Activated naive CD8-positive, alpha-beta T cell treated with anti-CD3 and anti-CD28 coated beads, Interleukin-2, amount 10 ng/mL, durations not matched to agents 7 days and 5 days (primary cell): ENCODE measurements at regions not wholly inside any gene's neighbourhood (a gene's known extent, or its start where the extent isn't known, plus 50 kb on each side); places are given as distances from the start of the nearest gene placed in this dataset.
"Not testable (repeated sequence)": the region's sequence is repeated elsewhere in the genome, so short reads cannot be mapped to it uniquely, and the experiment has no call there.

ENCODE experiments used
- ATAC-seq: fragments of 150-1000 bp; cut with Tn5 transposase; one replicate; pipeline ENCODE4 v1.10.0; 2021; ENCODE audit warnings: low read depth, moderate library complexity
- POLR2A ChIA-PET: fragments of 350-600 bp; sonication (Branson Sonifier 250); formaldehyde crosslinking; loops from one replicate; lab custom pipeline; 2021; ENCODE audit warnings: antibody characterized with exemption; lab: Charles Lee
- DNase-seq: peaks from one replicate; pipeline ENCODE4 v3.0.0; 2021
- H3K27ac Mint-ChIP-seq: one replicate; pipeline ENCODE4 v1.8.0; 2022; ENCODE audit warnings: mild to moderate bottlenecking, mixed read lengths
- H3K27me3 Mint-ChIP-seq: one replicate; pipeline ENCODE4 v1.8.0; 2022; ENCODE audit warnings: mild to moderate bottlenecking, moderate library complexity, mixed read lengths
- H3K36me3 Mint-ChIP-seq: one replicate; pipeline ENCODE4 v1.8.0; 2021; ENCODE audit warnings: mild to moderate bottlenecking, mixed read lengths
- H3K4me1 Mint-ChIP-seq: one replicate; pipeline ENCODE4 v1.8.0; 2021; ENCODE audit warnings: mixed read lengths
- H3K4me3 Mint-ChIP-seq: one replicate; pipeline ENCODE4 v1.8.0; 2022; ENCODE audit warnings: mild to moderate bottlenecking, moderate library complexity, mixed read lengths
- H3K9me3 Mint-ChIP-seq: one replicate; pipeline ENCODE4 v1.8.0; 2021; ENCODE audit warnings: mixed read lengths

- peak overlapping the region; percentile 25 for H3K4me3 Mint-ChIP-seq
- H3K4me1 Mint-ChIP-seq, H3K27me3 Mint-ChIP-seq, H3K27ac Mint-ChIP-seq, POLR2A ChIA-PET, ATAC-seq, H3K9me3 Mint-ChIP-seq, H3K36me3 Mint-ChIP-seq: not testable (repeated sequence)
- DNase-seq, result peak; percentile 59
Observed at GRCh38 chr1:181247-182216, 269.9 kb downstream of the OR4F29 start.

DNA sequence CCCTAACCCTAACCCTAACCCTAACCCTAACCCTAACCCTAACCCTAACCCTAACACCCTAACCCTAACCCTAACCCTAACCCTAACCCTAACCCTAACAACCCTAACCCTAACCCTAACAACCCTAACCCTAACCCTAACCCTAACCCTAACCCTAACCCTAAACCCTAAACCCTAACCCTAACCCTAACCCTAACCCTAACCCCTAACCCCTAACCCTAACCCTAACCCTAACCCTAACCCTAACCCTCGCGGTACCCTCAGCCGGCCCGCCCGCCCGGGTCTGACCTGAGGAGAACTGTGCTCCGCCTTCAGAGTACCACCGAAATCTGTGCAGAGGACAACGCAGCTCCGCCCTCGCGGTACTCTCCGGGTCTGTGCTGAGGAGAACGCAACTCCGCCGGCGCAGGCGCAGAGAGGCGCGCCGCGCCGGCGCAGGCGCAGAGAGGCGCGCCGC lies 270.7 kb downstream of the OR4F29 start:
- peak; percentile 38 for DNase-seq
- H3K36me3 Mint-ChIP-seq, H3K4me3 Mint-ChIP-seq, ATAC-seq, H3K27ac Mint-ChIP-seq, POLR2A ChIA-PET, H3K9me3 Mint-ChIP-seq, H3K27me3 Mint-ChIP-seq, H3K4me1 Mint-ChIP-seq: not testable (repeated sequence)

GRCh38 chr1:138842-139241 lies 312.6 kb downstream of the OR4F29 start:
- ATAC-seq, H3K4me3 Mint-ChIP-seq, H3K27me3 Mint-ChIP-seq, H3K27ac Mint-ChIP-seq, H3K36me3 Mint-ChIP-seq, H3K4me1 Mint-ChIP-seq, H3K9me3 Mint-ChIP-seq, DNase-seq, POLR2A ChIA-PET: not testable (repeated sequence)

DNA sequence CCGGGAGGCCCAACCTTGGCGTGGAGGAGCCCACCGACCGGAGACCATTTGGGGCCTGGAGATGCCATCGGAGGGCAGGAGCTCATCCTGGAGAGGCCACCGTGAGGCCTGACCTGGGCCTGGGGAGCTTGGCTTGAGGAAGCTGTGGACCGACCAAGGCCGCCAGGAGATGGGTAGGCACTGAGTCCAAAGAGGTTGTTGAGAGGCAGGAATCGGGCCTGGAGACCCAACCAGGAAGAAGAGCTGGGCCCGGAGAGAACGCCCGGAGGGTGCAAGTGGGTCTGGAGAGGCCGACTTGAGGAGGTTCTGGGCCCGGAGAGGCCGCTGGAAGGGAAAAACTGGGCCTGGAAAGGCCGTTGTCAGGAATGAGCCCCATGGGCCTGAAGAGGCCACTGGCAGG lies 313.8 kb downstream of the OR4F29 start:
- H3K36me3 Mint-ChIP-seq, H3K27me3 Mint-ChIP-seq, H3K4me1 Mint-ChIP-seq, ATAC-seq, H3K9me3 Mint-ChIP-seq, POLR2A ChIA-PET, H3K27ac Mint-ChIP-seq, H3K4me3 Mint-ChIP-seq: not testable (repeated sequence)
- DNase-seq, result peak; percentile 10

- POLR2A ChIA-PET, H3K4me3 Mint-ChIP-seq, H3K4me1 Mint-ChIP-seq, H3K27me3 Mint-ChIP-seq, H3K36me3 Mint-ChIP-seq, ATAC-seq, H3K9me3 Mint-ChIP-seq, H3K27ac Mint-ChIP-seq, DNase-seq: not testable (repeated sequence)
Observed at GRCh38 chr1:136344-136932, 315.0 kb downstream of the OR4F29 start.

GRCh38 chr1:134936-135335 lies 316.5 kb downstream of the OR4F29 start:
- H3K27ac Mint-ChIP-seq, H3K4me3 Mint-ChIP-seq, ATAC-seq, H3K9me3 Mint-ChIP-seq, DNase-seq, POLR2A ChIA-PET, H3K36me3 Mint-ChIP-seq, H3K4me1 Mint-ChIP-seq, H3K27me3 Mint-ChIP-seq: not testable (repeated sequence)

GRCh38 chr1:118440-118839 lies 333.0 kb downstream of the OR4F29 start:
- H3K4me1 Mint-ChIP-seq, DNase-seq, H3K36me3 Mint-ChIP-seq, ATAC-seq, H3K4me3 Mint-ChIP-seq, H3K27me3 Mint-ChIP-seq, H3K9me3 Mint-ChIP-seq, H3K27ac Mint-ChIP-seq, POLR2A ChIA-PET: not testable (repeated sequence)

DNA sequence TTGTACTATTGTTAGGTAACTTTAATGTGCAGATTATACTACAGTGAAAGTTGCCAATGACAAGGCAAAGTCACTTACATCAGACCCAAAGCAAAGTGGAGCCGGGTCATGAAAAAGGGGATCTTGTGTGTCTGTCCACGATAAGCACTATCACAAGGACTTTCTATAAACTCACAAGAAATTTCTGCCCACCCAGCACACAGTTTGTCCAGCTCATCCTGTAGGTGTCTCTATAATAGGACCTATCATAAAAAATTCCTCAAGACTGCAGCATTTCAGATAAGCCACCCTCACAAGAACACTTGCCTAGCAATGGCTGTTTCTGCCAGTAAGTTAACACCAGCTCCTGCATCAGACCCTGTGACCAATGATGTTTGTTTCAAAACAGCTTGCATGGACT lies 335.9 kb downstream of the OR4F29 start:
- H3K4me3 Mint-ChIP-seq, POLR2A ChIA-PET, H3K27me3 Mint-ChIP-seq, H3K27ac Mint-ChIP-seq, H3K9me3 Mint-ChIP-seq, H3K4me1 Mint-ChIP-seq, ATAC-seq, DNase-seq, H3K36me3 Mint-ChIP-seq: not testable (repeated sequence)

- H3K27me3 Mint-ChIP-seq, POLR2A ChIA-PET, H3K4me1 Mint-ChIP-seq, H3K9me3 Mint-ChIP-seq, DNase-seq, H3K36me3 Mint-ChIP-seq, H3K4me3 Mint-ChIP-seq, ATAC-seq, H3K27ac Mint-ChIP-seq: not testable (repeated sequence)
Observed at GRCh38 chr1:104776-105175, 346.7 kb downstream of the OR4F29 start.

DNA sequence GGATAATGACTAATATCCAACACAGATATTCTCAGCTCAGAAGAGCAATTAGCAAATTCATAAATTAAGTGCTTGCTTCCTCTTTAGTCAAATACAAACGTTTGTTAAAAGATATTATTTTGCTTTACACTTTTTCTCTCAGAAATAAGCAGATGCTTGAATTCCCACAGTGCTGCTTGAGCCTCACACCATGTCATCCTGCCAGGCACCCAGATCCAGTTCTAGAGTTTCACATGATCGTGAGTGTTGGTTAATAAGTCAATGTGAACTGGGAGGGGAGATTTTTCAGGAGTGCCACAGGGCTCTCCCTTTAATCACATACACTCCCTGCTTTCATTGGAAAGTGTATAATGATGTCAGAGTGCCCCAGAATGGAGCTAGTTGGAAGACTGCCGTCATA lies 352.0 kb downstream of the OR4F29 start:
- H3K36me3 Mint-ChIP-seq, H3K27ac Mint-ChIP-seq: not testable (repeated sequence)

GRCh38 chr1:98811-99210 lies 352.7 kb downstream of the OR4F29 start:
- H3K4me3 Mint-ChIP-seq, H3K9me3 Mint-ChIP-seq, H3K27me3 Mint-ChIP-seq, H3K36me3 Mint-ChIP-seq, H3K27ac Mint-ChIP-seq, POLR2A ChIA-PET, H3K4me1 Mint-ChIP-seq, ATAC-seq, DNase-seq: not testable (repeated sequence)

More for the DNA sequence above, 352.0 kb downstream of the OR4F29 start:
- H3K4me3 Mint-ChIP-seq, ATAC-seq, H3K27me3 Mint-ChIP-seq, DNase-seq, H3K9me3 Mint-ChIP-seq, POLR2A ChIA-PET, H3K4me1 Mint-ChIP-seq: not testable (repeated sequence)

DNA sequence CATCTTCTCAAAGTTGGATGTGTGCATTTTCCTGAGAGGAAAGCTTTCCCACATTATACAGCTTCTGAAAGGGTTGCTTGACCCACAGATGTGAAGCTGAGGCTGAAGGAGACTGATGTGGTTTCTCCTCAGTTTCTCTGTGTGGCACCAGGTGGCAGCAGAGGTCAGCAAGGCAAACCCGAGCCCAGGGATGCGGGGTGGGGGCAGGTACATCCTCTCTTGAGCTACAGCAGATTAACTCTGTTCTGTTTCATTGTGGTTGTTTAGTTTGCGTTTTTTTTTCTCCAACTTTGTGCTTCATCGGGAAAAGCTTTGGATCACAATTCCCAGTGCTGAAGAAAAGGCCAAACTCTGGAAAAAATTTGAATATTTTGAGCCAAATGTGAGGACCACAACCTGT lies 360.2 kb downstream of the OR4F29 start:
- ATAC-seq, H3K4me1 Mint-ChIP-seq, H3K27me3 Mint-ChIP-seq, H3K36me3 Mint-ChIP-seq, H3K27ac Mint-ChIP-seq, POLR2A ChIA-PET, H3K4me3 Mint-ChIP-seq, DNase-seq, H3K9me3 Mint-ChIP-seq: not testable (repeated sequence)

GRCh38 chr1:88110-88509 lies 363.4 kb downstream of the OR4F29 start:
- H3K36me3 Mint-ChIP-seq, ATAC-seq, POLR2A ChIA-PET, H3K27ac Mint-ChIP-seq, H3K4me1 Mint-ChIP-seq, H3K4me3 Mint-ChIP-seq, H3K9me3 Mint-ChIP-seq, H3K27me3 Mint-ChIP-seq, DNase-seq: not testable (repeated sequence)

DNA sequence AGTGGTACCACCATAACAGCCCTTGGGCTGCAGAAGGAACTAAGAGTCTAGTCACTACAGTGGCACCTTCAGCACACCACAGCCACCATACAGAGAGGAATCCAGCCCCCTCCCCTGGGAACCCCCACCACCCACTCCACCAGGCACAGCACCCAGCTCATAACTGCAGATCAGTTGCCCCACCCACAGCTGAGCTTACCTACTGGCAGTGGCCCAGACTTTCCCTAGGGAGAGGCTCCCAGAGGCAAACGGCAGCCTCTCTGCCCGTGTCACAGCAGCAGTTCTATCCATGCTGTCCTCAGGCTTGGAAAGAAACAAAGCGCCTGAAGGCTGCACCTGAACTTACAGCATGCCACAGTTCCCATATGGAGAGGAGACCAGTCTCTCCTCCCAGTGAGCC lies 372.3 kb downstream of the OR4F29 start:
- H3K27ac Mint-ChIP-seq, H3K4me3 Mint-ChIP-seq, H3K4me1 Mint-ChIP-seq, H3K36me3 Mint-ChIP-seq, POLR2A ChIA-PET, ATAC-seq, H3K9me3 Mint-ChIP-seq, H3K27me3 Mint-ChIP-seq, DNase-seq: not testable (repeated sequence)
